Hematopoietic multipotent progenitor cell treated with erythropoietin and hydrocortisone succinate and interleukin-3 and kit ligand, for 15 days (in vitro differentiated cells): ENCODE measurements at regions not wholly inside any gene's neighbourhood (a gene's known extent, or its start where the extent isn't known, plus 50 kb on each side); places are given as distances from the start of the nearest gene placed in this dataset.
"Not testable (repeated sequence)": the region's sequence is repeated elsewhere in the genome, so short reads cannot be mapped to it uniquely, and the experiment has no call there.

Source experiments
- DNase-seq: peaks from one replicate; pipeline ENCODE4 v3.0.0-alpha.2; 2015; ENCODE audit warnings: low spot score

DNA sequence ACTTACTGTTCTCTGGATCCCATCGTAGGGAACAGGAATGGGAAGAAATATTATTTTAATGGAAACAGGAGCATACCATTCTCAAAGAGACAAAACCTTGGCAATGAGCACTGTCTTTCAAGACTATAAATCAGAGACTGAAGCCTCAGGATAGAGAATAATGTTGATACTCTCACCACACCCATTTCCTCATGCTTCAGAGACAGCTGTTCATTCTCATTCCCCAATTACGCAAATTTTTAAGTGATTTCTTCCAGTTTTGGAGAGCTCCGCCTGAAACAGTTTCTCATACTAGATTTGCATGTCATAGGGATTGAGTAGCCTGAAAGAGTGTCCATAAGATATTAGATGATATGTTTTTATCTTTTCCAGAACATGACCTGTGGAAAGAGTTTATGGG lies 290.5 kb upstream of the RASA1 start:
- DNase-seq: no peak

DNA sequence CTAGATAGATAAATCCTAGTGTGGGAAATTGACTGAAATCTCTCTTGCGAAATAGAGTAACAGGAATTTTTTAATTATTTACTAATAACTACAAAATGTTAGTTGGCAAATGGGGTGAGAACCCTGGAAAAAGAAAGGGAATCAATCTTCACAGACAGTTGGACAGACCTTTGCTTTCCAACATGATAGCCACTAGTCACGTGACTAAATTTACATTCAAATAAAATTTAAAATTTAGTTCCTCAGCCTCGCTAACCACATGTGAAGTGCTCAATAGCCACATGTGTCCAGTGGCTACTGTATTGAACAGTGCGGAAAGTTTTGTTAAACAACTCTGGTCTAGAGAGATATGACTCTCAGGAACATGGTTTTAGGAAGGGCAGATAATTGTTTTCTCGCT lies 289.9 kb upstream of the RASA1 start:
- no peak for DNase-seq

DNA sequence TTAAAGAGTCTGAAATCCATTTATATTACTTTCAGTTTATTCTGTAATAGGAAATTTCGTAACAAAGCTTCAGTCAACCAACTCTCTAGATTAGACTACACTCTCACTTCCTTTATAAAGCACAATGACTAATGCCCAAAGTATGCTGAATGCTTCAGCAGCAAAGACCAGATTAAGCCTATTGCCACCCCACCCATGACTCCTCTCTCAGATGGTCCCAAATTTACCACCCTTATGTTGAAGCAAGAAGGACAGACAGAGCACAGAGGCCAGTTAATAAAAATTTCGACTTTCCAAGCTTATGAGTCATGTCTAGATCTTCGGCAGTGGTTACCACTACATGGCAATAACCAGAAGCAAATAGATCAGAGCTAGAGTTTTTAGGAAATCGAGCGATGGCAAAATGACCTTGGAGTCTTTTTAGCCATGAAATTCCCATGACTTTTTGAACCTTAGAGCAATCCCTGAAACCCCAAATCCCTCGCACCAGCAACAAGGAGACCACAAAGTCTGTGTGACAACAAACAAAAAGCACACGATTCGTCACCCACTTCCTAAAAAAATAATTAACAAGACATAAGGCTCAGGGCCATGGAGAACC lies 287.8 kb upstream of the RASA1 start:
- no peak for DNase-seq

DNA sequence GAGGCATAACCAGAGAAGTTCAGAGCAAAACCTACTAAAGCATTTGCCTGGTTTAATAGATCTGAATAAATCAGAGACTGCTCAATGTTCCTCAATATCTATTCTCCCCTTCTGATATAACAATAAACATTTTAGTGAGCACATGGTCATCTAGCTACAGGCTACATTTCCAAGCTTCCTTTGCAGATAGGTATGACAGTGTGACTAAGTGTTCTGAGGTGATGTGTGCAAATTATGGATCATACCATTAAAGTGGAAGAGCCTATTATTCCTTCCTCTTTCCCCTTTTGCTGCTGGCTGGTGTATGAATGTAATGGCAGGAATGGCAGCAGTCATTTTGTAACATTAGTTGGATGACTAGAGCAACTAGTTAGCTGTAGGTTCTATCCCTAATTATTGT lies 285.8 kb upstream of the RASA1 start:
- DNase-seq: no peak

DNA sequence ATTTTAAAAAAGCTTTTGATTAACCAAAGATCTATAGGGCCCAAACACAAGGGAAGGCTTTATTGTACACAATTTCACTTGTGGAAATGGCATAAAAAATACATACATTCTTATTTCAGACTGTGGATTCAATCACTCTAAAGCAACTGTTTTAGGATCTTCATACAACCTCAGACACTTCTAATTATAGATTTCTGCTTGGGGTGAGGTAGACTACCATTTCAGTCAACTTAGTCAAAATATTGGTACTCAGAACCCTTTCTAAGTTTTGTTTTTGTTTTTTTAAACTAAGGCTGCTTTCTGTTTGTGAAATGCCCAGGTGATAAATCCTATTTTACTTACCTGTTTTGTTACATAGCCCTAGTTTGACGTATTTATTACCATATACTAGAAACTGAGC lies 284.5 kb upstream of the RASA1 start:
- DNase-seq: no peak

DNA sequence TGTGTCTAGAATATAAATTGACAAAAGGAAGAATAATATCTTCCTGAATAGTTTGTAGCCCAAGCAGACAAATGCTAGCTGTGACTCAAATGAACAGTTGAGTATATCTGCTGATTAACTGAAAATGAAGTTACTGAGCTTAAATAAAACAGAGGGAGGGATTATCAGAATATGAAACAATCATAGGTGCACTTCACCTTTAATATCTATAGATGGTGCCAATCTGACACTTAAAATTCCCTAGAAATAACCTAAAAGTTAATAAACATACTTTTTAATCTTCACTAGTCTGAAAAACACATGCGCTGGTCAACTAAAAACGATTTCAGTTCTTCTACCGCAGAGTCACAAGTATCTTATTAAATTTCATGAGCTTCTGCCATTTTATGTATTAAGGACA lies 280.8 kb upstream of the RASA1 start:
- no peak for DNase-seq

DNA sequence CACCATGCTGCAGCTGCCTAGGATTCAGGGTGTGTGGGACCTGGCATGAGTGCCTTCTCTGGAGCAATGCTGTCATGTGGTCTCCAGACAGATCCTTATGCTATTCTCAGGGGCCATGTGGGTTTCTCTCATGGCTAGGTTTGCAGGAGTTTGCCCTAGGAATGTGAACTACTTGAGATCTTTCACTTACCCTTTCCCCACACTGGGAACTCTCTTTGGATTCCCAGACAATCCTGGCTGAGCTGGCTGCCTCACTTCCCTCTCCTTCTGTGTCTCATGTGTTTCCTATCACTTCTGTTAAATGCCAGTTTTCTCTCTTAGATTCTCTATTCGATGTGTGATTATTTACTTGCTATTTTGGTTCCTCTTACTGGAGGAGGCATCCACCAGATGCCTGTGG lies 270.2 kb upstream of the RASA1 start:
- no peak for DNase-seq

DNA sequence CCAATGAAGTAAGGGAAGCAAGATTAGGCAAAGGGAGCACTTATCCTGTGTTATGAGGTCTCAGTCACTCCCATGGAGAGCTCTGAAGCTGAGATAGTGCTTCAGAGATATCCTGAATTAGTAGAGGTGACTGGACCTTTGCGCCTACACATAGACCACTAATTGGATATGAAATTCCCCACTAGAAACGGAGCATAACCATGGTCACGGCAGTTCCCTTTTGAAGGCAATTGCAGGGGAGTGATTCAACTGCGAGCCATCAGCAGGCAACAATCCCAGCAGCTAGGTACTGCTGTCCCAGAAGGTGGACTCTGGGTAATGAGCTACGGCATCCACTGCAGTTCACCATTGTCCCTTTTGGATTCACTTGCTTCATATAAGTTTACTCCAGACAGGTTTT lies 267.7 kb upstream of the RASA1 start:
- DNase-seq: no peak

DNA sequence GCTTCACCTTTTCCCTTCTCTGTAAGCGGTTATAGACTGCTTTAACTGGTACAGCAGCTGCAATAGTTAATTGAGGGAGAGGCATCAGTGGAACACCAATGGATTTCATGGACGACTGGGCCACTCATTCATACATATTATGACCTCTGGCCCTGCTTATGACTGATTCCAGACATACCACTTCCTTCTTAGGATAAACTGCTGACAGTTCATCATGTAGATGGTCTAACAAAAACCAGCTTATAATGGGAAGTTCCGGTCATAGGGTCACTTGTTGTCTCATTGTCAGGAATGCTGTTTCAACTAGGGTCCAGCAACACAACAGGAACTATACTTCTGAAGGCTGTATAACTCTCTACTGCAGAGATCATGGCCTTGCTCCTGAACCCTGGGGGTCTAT lies 265.2 kb upstream of the RASA1 start:
- DNase-seq: no peak

DNA sequence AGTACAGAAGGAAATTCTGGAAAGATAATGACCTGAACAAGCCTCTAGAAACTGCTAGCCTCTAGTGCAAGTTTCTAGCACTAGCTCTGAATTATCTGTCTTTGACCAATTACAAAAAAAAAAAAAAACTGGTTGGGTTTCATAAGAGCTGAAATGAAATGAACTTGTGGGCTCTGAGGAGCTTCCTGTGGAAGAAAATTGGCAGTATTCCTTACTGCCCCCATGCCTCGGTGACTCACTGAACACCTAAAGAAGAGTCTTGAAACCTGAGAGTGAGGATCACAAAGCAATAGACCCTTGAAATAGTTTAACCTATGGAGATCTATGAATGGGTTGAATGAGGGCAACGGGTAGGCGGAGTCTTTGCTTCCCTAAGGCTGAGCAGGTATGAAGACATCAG lies 263.6 kb upstream of the RASA1 start:
- DNase-seq: no peak

DNA sequence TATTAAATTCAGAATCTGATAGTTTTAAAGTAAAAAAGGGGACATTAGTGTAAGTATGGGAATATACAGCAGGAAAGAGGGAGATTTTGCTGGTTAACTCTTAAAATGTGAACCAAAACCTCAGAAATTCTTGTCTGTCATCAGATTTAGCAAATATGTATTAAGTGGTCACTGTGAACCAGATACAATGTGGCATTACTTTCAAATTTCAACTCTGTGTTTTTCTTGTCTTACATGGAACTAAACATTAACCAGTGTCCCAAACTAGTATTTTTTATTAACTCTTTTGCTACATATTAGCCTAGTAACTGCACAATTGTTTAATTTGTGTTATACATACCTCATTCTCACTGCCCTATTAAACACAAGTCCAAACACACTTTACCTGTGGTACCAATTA lies 259.9 kb upstream of the RASA1 start:
- no peak for DNase-seq

DNA sequence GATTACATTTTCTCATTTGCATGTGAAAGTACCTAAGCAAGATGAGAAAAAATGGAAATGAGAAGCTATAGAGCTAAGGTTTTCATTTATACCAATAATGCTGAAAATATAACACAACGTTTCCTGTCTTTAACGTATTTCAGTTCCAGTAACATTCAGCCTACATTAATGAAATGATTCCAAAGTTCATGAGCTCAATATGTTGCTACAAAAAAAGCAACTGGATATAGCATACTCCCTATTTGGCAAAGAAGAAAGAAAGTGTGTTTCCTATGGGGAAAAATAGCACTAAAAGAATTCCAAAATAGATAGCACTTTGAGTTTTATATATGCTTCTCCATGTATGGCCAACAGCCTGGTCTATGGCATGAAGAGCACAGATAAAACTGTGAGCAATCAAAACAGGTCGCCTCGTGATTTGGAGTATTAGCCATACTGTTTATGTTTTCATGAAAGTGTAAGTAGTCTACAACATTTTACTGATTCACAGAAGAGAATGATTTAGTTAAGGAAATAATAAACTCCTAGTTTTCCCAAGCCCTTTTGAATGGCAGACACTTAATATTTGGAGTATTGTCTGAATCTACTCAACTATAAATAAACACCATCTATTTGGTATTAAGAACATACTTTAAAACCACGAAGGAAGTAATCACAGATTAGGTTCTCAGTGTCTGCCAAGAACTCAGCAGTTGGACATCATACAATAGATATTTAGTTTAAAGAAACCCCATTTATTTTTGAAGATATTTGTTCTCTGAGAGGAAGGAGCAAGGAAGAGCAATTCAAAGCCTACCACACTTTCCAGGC lies 258.7 kb upstream of the RASA1 start:
- DNase-seq: no peak

DNA sequence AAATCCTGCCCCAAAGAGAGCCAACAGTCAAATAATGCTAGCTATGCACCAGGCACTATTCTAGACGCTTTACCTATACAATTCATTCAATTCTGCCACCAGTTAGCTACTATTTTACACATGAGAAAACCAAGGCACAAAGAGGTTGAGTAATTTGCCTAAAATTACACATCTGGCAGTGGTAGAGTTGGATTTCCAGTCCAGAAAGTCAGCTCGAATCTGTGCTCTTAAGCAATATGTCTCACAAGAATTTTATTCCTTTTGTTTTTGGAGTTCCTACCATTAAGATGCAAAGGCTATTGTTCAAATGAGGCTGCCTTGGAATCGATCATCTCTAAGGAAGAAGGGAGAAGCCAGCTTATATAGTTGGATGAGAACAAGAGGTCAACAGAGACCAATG lies 256.9 kb upstream of the RASA1 start:
- no peak for DNase-seq

DNA sequence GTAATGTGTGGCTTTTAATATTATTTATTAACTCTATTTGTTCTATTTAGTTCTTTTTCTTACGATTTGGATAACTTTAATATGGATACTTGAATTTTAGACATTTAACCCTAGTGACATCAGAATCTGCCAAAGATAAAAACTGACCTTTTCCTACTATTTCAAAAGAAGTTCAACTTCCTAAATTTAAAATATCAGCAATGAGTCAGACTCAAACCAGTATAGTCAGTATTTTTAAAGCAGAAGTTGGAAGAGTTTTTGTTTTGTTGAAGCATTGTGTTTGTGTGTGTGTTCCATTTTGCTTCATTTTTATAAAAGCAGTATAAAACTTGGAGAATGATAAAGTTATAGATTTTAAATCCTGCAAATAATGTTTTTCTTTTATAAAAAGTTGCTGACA lies 251.8 kb upstream of the RASA1 start:
- no peak for DNase-seq

DNA sequence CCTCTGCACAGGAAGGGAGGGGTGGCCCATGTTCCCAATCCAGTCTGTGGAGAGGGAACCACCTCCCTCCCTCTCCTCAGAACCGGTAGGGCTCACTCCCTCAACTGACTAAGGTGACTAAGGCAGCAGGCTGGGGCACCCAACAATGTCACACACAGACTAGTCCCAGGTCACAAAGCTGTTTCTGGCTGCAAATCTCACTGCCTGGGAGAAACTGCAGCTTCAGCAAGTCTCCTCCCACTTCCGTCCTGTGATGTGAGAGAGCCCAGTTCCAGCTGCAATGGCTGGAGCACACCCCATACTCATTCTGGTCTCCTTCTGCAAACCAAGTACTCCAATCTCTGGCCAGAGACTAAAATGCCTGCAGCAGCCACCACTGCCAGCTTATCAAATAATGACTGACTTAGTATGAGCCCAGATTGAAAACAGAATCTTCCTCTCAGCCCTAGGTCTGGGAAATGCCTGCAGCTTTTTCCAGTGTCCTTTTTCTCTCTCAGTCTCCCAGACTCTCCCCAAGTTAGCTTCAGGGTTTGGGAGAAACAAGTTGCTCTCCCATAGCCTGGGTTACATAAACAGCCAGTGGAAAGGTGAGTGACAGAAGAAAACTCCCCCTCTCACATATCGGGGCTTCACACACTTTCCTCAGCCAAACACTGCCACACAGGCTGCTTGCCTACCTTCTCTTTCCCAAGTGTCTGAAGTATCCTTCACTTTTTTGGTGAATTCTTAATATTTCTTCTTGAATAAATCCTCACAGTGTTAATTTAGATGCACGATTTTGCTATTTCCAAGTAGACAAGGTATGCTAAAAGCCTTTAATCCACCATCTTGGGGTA lies 247.4 kb upstream of the RASA1 start:
- DNase-seq: no peak

DNA sequence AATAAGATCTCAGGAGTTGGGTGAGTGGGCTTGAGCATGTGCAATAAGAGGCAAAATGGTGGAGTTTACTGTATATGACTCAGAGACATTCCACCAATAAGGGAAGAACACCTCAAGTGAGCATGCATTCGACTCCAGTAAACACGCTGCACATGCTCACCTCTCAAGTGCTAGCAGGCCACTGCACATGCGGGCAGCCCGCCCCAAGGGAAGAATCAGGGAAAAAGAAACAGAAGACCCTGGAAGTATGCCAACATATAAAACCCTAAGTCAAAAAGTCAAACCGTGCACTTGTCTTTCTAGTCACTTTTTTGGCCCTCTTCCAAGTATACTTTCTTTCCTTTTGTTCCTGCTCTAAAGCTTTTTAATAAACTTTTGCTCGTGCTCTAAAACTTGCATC lies 245.3 kb upstream of the RASA1 start:
- no peak for DNase-seq

DNA sequence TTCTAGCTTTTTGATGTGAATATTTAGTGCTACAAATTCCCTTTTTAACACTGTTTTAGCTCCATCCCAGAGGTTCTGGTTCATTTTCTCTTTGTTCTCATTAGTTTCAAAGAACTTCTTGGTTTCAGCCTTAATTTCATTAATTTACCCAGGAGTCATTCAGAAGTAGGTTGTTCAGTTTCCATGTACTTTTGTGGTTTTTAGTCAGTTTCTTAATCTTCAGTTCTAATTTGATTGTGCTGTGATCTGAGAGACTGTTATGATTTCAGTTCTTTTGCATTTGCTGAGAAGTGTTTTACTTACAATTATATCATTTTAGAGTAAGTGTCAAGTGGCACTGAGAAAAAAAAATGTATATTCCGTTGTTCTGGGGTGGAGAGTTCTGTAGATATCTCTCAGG lies 240.1 kb upstream of the RASA1 start:
- DNase-seq: no peak

DNA sequence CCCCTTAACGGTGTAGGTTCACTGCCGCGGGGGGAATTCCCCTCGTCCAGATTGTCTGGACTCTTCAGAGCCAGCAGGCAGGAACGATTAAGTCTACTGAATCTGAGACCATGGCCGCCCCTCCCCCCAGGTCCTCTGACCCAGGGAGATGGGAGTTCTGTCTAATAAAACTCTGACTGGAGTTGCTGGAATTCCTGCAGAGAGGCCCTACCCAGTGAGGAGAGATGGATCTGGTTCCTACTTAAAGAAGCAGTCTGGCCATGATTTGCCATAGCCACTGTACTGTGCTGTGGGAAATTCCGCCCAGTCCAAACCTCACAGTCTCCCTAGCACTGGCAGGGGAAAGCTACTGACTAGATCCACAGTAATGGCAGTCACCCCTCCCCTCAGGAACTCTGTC lies 237.7 kb upstream of the RASA1 start:
- DNase-seq: no peak

DNA sequence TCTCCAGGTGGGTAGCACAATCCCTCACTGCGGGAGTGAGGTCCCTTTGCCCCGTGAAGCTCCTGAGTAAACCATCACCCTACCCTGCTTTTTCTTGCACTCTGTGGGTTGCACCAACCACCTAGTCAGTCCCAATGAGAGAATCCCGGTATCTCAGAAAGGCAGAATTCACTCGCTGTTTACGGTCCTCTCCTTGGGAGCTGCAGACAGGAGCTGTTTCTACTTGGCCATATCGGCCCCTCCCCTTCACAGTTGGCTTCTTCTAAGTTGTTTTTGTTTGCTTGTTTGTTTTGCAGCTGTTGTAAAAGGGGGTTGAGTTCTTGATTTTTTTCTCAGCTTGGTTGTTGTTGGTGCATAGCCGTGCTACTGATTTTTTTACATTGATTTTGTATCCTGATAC lies 237.0 kb upstream of the RASA1 start:
- DNase-seq: no peak

DNA sequence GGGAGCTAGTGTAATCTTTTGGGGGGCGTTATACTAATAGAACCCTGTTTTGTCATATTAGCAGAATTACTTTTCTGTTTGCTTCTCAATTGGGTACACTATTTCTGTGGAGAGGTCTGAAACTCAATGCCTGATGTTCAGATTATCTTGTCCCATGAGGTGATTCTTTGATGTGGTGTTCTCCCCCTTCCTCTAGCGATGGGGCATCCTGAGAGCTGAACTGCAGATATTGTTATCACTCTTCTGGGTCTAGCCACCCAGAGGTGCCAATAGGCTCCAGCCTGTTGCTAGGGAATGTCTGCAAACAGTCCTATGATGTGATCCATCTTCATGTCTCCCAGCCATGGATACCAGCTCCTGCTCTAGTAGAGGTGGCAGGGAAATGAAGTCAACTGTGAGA lies 233.1 kb upstream of the RASA1 start:
- DNase-seq: no peak

DNA sequence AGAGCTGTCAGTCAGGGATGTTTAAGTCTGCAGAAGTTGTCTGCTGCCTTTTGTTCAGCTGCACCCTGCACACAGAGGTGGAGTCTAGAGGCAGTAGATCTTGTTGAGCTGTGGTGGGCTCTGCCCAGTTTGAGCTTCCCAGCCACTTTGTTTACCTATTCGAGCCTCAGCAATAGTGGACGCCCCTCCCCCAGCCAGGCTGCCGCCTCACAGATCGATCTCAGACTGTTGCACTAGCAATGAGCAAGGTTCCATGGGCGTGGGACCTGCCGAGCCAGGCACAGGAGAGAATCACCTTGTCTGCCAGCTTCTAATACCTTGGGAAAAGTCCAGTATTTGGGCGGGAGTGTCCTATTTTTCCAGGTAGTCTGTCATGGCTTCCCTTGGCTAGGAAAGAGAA lies 225.1 kb upstream of the RASA1 start:
- DNase-seq: no peak

DNA sequence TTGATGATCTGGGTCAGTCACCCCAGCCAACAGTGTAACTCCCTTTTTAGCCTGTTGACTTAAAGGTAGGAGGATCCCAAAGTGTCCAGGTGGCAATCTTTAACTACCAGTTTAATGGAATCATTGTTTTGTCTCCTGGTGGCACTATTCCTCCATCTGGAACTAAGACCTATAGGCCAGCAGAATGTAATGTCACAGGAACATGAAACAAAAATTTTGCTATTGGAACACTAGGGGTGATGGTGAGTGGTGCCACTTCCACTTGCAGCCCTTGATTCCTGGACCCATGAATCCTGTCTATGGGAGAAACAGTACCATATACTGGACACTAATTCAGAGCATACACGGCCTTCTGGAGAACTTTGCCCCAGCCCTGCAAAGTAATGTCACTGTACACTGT lies 219.5 kb upstream of the RASA1 start:
- DNase-seq: no peak

DNA sequence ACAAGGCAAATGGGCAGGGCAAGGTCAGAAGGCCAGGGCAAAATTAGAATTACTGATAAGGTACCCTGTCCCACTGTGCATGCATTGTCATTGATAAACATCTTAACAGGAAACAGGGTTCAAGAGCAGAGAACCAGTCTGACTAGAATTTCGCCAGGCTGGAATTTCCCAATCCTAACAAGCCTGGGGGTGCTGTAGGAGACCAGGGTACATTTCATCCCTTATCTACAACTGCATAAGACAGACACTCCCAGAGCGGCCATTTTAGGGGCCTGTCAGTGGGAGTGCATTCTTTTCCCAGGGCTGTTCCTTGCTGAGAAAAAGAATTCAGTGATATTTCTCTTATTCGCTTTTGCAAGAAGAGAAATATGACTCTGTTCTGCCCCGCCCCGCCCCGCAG lies 218.7 kb upstream of the RASA1 start:
- not testable (repeated sequence) for DNase-seq
